COR-L47 (cell line): ENCODE measurements at regions not wholly inside any gene's neighbourhood (a gene's known extent, or its start where the extent isn't known, plus 50 kb on each side); places are given as distances from the start of the nearest gene placed in this dataset.

Experiments used
- DNase-seq: peaks from one replicate; lab custom pipeline; 2025; lab: John Stamatoyannopoulos, UW

DNA sequence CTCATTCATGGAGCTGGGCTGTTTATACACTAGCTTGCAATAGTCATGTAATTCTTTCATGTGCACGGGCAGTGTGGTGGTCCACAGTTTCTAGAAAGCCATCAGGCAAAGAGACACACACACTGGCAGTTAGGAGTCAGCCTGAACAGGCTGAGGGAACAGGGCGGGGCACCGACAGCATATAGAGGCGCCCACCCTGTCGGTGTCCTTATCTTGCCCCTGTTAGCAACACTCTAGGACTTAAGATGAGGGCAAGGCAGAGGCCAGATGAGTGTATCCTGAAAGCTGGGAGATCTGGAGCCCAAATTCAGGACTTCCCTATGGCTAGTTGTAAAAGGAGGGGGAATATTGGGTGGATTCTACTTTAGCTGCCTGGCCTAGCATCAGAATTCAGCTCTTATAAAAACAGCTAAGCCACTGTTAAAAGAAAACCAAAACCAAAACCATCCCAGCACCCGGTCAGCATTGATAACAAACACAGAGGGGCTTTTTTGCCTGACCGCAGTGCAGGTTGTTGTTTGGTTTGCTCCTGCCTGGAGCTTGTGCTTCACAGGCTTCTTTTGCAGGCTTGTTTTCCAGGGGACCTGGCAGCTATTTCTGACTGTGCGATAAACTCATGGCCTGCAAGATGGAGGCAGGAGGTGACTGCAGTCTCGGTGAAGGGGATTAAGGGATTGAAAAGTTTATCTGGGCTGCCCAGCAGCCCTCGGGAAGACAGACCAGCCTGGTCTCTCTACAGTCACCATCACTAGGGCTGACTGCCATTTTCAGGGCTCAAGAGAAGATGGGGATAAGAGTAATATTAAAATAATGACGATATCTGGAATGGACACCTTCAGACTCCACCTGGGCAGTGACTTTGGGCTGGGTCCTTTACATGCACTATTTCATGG is 638.9 kb downstream of the MID1IP1 start:
- DNase-seq: no peak

DNA sequence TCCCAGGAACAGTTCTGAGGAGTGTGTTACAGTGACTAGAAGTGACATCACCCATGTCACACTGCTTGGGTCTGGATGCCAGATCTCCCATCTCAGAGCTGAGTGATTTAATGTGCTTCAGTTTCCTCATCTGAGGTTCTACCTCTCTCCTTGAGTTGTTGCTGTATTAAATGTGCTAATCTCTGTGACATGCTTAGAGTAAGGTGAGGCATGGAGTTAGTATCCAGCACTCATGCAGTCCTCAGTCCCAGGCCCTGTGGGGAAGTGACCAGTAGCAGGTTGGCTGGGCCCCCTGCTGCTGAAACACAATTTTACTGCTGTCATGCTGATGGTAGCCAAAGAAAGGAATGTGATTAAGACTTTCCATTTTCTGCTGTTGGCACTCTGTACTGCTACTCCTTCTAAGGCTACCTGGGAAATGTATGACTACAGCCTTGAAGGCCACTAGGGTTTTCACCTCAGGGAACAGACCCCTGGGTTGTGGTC is 639.6 kb downstream of the MID1IP1 start:
- no peak for DNase-seq

DNA sequence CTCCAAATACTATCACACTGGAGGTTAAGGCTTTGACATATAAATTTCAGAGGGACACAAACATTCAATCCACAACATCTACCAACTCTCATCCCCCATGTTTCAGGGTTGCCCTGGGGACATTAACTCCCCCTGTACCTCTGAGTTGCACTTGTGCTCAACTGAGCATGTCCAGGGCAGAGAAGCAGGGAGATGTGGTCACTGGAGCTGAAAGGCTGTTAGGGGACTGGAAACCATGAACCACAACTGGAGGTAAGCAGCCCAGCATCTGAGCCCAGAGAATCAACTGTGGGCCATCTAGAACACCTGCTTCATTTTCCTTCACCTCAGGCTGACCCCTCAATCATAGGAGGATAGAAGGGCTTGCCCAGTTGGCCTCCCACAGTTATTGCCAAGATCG is 641.1 kb downstream of the MID1IP1 start:
- no peak for DNase-seq

DNA sequence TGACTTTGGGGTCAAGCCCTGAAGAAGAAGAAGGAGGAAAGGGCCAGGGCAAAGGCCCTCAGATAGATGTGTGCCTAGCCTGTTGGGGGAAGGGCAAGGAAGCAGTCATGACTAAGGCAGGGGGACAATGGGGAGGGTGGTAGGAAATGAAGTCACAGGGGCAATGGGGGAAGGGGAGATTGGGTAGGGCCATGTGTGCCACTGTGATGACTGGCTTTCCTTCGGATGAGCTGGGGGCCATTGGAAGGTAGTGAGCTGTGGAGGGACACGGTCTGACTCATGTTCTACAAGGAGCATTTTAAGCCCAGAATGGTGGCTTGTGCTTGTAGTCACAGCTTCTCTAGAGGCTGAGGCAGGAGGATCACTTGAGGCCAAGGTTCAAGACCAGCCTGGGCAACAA is 642.0 kb downstream of the MID1IP1 start:
- no peak for DNase-seq

DNA sequence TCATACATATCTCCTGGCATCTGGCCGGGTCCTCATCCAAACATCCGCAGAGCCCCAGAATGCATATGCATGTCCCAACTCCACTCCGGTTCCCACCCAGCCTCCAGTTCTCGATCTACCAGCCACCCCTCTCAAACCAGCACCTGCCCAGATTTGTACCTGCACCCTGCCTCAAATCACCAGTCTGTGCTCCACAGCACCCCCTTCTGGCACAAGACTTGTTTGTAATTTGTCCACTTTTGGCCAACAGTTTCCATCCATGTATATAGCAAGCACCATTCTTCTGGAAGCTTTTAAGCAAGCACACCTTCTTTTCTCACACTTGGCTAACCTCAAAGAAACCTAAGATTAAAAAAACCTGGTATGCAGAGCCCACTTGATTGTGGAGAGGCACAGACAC is 644.1 kb downstream of the MID1IP1 start:
- no peak for DNase-seq

DNA sequence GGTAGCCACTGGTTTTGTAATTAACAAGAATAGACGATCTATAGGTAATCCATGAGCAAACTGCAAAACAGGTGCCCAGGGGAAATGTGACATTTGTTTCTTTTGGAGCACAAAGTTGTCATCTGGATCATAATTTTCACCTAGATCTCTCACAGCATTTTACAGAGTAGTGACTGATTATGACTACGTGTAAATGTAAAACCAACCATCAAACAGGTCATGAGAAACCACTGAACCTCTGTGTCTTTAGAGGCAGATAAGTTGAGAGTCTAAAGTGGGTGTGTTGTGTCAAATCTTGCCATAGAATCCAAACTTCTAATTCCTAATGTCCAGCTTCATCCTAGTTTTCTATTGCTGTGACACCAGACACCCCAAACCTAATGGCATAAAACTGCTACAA is 648.1 kb downstream of the MID1IP1 start:
- no peak for DNase-seq

DNA sequence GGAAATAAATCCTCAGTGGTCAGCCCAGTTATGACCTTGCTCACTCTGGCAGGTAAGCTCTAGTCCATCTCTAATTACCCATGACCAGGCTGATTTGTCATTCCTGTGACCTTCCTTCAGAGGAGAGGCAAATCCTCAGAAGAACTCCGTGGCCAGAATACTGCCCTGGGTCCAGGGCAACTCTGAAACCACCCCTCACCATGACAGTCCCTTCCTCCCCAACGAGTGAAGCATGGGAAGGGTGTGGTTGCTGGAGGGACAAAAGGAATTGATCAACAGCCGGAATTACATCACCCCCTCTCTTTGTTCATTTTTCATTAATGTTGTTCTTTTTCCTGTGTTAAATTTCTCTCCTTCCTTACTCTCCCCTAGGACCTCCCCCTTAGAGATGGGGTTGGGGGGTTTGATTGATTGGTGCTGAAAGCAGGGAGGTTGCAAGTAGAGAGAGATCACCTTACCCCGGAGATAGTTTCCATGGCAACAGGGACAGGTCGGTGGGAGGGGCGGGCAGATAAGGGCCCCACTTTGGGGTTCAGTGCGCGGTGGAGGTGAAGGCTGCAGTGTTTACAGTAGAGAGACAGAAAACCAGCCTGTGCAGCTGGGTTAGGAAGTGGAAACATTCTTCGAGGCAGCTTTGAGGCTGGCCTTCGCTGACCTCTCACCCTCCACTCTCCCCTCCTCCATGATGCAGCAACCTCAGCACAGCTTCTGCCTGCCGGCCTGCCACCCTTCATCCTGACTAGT is 647.4 kb downstream of the BCOR start:
- DNase-seq: no peak

DNA sequence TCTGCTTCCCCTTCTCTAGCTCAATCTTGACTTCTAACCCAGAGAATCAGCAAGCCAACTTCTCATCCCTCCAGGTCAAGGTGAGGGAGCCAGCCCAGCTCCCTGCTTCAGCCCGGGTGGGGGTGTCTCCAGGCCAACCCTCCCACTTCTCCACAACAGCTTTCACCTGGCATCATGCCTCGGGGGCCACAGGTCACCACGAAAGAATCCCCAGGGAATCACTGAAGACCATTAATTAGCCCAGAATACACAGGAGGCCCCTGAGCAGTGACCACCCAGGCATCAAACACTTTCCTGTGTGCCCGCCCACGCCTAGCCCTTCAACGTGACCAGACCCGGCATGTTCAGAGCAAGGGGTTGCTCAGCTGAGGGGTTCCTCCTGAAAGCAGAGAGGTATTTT is 646.7 kb downstream of the BCOR start:
- DNase-seq: no peak

DNA sequence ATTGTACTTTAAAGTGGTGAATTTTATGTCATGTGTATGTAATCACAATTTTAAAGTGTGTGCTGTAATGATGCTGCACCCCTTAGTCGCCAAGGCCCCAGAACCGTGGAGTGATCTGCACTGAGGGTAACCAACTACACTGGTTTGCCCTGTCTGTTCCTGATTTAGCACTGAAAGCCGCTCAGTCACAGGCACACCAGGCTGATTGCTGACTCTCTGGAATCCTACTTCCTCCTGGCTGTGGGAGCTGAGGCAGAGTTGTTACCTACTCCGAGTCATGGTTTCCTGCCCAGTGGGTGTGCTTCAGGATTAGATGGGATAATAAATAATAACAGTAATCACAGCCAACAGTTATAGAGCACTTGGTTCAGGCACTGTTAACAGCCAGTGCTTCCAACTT is 645.4 kb downstream of the BCOR start:
- no peak for DNase-seq

DNA sequence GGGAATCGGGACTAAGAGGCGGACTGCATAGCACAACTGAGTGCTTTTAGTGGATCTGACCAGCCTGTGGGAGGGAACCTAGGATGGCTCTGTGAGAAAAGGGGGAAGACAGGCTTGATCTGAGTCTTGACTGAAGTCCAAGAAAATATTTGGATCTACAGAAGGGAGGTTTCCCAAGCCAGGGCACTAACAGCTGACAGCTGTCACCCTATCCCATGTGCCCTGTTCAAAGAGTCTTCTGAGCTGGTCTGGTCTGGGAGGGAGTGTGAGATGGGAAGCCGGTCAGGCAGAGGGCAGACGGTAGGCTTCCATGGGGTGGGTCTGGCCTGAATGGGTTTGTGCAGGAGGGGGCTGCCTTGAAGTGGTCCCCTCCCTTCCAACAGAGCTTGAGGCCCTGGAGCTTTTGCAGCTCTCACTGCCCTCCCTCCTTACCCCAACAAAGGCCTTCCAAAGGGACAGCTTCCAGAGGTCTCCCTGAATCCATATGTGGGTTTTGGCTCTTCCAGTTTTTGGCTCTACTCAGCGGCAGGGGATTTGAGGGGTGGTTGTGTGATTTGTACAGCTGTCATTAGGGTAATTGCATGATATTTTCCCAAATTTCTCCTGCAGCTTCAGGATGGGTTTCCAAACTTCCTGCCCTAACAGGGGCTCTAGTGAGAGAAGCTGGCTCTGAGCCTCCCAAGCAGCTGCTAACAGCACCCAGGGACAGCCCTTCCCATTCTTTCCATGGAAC is 643.7 kb downstream of the BCOR start:
- no peak for DNase-seq

DNA sequence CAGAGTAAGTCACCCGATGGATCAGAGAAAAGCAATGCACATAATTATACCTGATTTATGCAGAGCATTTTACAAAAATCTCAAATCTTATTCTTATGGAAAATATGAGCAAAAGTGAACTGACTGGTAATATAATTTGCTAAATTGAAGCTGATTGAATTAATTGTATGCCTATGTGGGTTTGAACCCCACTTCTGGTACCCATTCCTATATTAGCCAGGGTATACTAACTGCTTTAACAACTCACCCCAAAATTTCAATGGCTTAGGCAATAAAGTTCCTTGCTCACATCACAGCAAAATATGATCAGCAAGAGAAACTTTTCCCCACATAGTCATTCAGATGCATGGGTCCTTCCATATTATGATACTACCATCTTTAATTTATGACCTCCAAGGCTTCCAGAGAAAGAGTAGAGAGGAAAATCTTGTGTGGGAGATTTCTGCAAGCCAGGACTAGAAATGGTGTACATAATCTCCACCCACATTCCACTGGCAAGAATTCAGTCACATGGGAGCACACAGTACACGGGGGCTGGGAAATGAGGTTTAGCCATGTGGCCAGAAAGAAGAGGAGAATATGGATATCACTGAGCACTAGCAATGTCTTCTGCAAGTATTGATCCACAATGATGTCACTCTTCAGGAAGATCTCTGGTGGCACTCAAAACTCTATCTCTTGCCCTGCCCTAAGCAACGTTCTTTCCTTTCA is 640.7 kb downstream of the BCOR start:
- DNase-seq: no peak

DNA sequence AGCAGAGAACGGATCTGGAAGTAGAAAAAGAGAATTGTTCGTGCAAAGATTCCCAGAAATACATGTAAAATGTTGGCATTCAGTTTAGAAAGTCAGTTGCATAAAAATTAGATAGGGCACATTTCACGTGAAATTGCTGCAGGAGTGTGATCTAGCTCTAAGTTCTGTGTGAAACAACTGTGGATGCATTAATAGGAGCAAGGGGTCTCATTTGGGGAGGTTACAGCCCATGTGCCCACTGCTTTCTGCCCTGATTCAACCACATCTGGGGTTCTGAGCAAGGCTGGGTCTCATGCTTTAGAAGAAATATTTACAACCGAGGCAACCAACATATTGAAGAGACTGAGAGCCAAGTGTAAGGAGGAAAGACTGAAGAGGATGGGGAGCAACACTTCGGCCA is 639.0 kb downstream of the BCOR start:
- DNase-seq: no peak

DNA sequence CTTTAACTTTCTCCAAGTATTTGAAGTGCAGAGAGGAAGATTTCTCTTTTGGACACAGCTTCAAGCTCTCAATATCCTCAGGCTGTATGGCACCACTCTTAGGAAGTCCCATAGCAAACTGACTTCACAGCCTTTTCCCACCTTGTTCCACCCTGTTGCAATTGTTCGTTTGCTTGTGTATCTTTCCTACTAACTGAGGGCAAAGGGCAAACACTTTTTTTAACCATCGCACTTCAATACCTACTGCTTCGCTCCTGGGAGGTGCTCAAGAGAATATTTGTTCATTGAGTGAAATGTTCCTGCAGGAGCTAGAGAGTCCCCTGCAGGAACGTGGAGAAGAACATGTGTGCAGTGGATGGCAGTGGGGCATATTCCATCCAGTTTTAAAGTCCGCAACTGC is 638.6 kb downstream of the BCOR start:
- DNase-seq: no peak

DNA sequence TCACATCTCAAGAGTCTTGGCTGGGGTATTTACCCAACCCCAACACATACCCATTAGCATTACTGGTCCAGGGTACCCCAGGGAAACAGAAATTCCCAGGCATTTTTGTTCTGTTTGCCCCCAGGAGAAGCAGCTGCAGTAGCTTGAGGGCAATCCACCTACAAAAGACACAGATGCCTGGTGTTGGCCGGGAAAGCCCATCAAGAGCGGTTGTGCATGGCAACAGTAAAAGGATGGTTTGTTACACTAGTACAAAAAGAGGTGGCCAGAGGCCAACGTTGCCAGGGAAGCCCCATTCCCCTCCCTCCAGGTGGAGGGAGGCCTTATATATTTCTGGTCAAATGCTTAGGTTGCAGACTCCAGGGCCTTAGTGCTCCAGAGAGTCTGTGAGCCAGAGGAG is 637.8 kb downstream of the BCOR start:
- peak; percentile 47 for DNase-seq

DNA sequence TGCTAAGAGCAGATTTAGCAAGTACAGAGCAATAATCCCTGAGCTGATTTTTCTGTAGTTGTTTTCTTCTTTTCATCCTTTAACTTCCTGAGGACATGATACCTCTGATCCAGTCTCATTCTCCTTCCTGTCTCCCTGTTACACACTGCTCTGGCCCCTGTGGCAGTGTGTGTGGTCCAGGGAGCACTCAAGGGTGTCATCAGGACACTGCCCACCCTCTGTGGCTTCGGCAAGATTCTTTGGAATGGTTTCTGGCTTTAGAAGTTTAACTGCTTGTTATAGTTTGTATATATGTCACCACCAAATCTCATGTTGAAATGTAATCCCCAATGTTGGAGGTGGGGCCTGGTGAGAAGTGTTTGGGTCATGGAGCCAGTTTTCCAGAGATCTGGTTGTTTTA is 637.3 kb downstream of the BCOR start:
- no peak for DNase-seq

DNA sequence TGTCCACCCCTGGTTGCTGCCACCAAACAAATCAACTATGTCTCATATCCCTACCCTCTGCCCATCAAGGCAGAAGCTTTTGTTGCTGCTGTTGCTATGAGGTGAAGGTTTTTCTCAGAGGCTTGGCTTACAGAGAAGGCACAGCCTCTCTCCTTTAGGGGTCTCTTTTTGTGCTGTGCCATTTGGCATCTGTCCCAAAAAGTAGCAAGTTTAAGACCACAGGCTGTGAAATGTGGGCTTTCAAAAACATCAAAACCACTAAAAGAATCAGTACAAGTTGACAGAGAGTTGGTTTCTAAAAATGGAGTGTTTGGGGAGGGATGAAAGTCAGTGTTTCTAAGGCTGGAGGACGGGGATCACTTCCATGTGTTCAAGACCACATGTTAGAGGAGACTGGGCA is 634.9 kb downstream of the BCOR start:
- no peak for DNase-seq

DNA sequence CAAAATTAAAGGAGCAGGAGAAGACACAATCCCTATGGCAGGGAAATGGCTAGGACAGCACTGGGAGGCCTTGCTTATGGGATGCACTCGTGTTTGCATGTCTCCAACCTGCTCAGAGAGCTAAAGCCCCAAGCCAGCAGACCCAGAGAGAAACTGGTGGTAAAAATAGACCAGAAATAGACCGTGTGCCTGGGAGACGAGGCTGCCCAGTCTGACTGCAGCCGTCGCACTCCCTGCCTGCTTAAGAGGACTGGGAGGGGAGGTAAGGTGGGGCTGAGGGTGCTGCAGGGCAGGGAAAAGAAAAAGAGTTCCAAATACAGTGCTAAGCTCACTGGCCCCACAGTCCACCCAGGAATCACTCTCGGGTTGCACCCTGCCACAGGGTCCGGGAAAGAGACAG is 633.5 kb downstream of the BCOR start:
- no peak for DNase-seq

DNA sequence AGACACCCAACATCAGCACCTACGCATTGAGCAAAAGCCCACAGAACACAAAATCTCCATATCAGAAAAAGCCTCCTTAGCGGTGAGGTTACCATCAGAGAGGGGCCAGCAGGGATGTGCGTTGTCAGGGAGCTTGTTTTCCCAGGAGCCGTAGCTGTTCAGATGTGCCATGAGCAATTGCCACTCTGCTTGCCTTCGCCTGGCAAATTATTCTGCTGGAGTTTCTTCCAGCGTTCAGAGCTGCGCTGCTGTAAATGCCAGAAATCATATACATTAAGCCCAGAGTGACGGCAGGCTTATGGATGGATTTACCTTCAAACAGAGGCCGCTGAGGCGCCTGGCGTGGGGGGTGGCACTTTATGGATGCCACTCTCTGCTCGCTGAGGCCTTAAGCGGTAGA is 632.3 kb downstream of the BCOR start:
- DNase-seq: no peak

DNA sequence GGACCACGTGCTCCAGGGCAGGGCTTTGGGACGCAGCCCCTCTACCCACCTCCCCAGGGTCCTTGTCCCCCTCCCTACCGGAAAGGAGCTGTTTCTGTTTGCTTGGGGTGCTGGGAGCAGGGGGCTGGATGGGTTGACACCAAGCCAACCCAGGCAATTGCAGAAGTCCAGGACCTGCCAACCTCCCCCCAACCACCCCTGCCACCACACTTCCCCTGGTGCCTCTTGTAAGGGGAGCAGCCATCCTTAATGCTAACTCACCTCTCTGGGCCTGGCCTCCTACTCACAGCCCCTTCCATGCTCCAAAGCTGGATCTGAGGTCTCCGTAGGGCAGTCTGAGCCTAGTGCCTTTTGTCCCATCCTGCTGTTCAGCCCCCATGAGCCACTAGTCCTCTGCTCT is 631.9 kb downstream of the BCOR start:
- no peak for DNase-seq

DNA sequence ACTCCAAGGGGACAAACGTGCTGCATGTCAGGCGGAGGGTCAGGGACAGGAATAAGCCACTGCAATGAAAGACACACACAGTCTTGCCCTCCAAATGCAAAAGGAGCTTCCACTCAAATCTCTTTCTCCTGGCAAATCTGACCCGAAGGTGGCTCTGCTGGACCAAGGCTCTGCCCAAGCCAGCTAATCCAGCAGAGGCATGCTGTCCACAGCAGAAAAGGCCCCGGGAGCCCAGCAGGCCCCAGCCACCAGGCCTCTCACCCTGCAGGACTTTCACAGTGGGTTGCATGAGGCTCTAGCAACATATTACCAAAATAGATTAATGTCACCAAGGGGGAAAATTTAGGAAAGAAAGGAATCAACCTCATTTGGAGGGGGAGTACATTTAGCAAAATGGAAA is 628.6 kb downstream of the BCOR start:
- DNase-seq: no peak

DNA sequence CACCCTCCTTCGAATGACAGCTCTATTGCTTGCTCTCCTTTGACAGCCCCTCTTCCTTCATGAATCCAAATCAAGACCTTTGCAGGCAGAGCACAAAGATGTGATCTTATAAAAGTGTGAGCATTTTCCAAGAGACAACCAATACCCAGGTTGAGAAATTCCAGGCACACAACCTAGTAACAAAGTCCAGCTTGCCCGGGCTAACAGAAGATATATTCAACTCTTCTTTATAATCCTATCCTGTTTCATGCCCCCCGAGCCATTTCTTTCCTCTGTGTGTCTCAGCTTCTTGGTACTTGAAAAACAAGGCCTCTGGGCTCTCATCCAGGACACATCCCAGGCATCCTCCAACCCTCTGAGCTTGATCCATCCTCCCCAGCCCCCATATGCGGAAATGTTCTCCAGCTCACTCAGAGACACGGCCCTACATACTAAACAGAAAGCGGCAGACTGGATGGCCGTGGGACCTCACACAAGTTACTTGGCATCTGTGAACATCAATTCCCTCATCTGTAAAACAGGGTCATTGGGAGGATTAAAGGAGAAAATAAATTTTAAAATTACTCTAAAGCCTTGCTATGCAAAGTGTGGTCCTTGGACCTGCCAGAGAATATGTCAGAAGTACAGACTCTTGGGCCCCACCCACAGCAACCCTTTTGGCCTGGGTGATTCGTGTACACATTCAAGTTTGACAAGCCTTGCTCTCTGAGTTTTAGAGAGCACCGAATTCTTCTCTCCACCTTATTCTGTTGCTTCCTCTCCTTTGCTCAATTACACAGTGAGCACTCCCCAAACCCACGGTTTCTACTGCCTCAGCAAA is 627.0 kb downstream of the BCOR start:
- no peak for DNase-seq
